ENCODE measurements at regions not wholly inside any gene's neighbourhood (a gene's known extent, or its start where the extent isn't known, plus 50 kb on each side); places are given as distances from the start of the nearest gene placed in this dataset.

DNA sequence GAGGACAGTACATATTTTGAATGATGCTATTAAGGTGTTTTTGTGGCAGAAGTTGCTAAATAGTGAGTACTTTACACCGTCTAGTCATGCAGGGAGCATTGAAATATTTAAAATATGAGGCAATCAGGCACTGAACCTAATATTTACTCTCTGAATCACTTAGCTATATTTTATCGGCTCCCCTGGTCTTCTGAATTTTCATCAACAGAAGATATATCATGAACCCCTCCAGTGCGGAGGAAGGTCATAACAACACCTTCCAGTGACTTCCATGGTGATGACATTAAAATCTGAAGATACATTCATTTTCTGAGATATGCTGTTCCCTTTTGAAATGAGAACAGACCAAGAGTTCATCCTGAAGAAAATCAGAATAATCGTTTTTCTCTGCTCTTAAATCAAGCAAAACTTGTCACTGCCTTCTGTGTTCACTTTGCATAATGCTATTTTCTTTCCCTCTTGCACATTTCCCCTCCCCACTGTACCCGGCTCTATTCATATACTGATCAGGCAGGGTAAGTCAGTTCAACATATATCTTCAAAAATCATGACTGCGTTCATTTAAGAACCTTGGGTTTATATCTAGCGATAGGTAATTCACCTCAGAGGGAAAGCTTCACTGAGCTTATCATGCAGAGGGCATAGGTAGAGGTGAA, 729.9 kb upstream of the GYPC start:
- no peak for TF ChIP-seq CTCF (conservative IDR thresholded peaks at IDR 0.05; ENCODE audit: low read length)
- no peak for TF ChIP-seq EZH2phosphoT487 (IDR thresholded peaks at IDR 0.05; ENCODE audit: borderline replicate concordance)

Data from Loucy (cell line).